ENCODE measurements at regions not wholly inside any gene's neighbourhood (a gene's known extent, or its start where the extent isn't known, plus 50 kb on each side); places are given as distances from the start of the nearest gene placed in this dataset.

- no peak for TF ChIP-seq POLR2AphosphoS5 (IDR thresholded peaks at IDR 0.05)
- TF ChIP-seq, protein P1, sequence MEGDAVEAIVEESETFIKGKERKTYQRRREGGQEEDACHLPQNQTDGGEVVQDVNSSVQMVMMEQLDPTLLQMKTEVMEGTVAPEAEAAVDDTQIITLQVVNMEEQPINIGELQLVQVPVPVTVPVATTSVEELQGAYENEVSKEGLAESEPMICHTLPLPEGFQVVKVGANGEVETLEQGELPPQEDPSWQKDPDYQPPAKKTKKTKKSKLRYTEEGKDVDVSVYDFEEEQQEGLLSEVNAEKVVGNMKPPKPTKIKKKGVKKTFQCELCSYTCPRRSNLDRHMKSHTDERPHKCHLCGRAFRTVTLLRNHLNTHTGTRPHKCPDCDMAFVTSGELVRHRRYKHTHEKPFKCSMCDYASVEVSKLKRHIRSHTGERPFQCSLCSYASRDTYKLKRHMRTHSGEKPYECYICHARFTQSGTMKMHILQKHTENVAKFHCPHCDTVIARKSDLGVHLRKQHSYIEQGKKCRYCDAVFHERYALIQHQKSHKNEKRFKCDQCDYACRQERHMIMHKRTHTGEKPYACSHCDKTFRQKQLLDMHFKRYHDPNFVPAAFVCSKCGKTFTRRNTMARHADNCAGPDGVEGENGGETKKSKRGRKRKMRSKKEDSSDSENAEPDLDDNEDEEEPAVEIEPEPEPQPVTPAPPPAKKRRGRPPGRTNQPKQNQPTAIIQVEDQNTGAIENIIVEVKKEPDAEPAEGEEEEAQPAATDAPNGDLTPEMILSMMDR (IDR thresholded peaks at IDR 0.05) = no peak
These were observed 177.4 kb upstream of the PRLR start for GRCh38 chr5:35407697-35408096.
